GM21360 (cell line): ENCODE measurements at regions not wholly inside any gene's neighbourhood (a gene's known extent, or its start where the extent isn't known, plus 50 kb on each side); places are given as distances from the start of the nearest gene placed in this dataset.

Experiments
- ATAC-seq: cut with Tn5 transposase; IDR thresholded peaks from one replicate; pipeline ENCODE4 v1.9.1; 2021; ENCODE audit warnings: mild to moderate bottlenecking, moderate library complexity; ENCODE audit not compliant: unreplicated experiment

DNA sequence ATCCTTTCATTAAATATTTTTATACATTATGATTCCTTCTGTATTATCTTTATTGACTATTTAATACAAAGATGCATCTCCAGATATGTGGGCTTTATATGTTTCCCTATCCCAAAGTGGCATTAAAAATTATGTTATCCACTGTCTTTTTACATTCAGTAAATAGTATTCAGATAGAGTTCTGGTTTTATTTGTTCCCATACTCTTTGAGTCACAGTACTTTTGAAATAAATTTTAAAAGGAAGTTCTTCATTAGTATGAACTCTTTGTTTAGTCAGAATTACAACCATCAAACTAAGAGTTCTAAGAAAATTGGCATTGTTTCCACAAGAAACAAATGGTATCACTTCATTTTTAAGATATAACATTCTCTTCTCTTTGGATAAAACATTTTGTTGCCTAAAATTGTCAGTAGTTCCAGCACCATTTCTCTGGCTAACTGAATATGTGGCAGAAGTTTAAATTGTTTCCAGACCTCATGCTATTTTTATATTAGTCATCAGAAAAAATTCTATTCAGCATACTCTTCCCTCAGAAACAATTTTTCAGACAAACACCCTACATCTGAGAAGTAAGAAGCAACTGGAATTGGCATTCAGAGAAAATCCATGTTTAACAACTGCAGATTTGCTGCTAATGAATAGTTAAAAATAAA lies 88.5 kb upstream of the COL5A2 start:
- ATAC-seq = no peak

DNA sequence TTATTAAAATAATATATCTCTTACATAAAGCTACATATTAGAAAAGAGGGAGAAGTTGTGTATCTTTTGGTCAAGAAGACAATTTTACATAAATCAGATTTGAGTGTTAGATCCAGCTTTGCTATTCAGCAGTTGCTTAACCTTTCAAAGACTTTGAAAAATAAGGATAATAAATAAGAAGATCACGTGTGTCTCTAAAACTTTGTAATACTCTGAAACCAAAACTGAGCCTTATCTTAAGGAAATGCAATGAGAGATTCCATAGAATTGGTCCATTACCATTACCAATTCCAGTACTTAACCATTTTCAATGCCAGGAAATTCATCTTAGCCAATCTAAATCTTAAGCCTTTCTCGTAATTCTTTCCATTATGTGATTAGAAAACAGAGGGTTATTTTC lies 89.2 kb upstream of the COL5A2 start:
- no peak for ATAC-seq

DNA sequence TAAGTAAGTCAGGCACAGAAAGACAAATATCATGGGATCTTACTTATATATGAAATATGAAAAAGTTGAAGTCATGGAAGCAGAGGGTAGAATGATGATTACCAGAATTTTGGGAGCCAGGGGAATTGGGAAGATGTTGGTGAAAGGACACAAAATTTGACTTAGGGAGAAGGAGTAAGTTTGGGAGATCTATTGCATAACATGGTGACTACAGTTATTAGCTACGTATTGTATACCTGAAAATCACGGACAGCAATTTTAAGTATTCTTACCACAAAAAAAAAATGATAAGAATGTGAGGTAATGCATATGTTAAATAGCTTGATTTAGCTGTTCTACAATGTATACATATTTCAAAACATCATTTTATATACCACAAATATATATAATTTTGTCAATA lies 94.2 kb upstream of the COL5A2 start:
- ATAC-seq = no peak

DNA sequence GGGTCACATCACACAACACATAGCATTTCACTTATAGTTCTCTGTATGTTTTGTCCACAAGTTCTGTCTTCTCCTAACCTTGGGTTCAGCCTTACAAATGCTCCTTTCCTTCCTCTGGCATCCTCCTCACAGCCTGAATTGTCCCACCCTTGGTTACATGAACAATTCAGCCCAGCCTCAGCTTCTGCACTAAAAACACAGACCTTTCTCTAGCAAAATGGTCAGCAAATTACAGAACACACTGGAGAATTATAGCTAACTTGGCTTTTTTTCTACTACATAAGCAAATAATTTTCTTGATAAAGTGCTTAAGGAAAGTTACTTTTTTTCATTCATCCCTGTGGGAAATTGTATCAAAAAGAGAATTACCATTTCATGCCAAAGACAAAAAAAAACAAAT lies 94.8 kb upstream of the COL5A2 start:
- no peak for ATAC-seq

DNA sequence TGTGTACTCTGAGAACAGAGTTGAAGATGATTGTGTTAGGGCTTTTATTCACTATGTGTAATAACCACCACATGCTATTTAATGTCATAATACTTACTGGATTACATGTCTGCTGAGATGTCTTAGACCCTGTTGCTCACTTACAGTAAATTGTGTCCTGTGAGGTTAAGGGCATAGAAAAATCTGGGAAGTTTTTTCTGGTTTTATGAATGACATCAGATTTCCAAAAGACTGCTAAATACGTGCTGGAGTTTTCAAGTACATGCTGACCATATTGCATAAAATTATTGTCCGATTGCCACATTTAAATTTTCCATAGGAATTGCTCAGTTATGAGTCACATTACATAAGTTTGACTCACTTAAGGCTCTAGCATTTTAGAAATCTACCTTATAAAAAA lies 96.7 kb upstream of the COL5A2 start:
- no peak for ATAC-seq

DNA sequence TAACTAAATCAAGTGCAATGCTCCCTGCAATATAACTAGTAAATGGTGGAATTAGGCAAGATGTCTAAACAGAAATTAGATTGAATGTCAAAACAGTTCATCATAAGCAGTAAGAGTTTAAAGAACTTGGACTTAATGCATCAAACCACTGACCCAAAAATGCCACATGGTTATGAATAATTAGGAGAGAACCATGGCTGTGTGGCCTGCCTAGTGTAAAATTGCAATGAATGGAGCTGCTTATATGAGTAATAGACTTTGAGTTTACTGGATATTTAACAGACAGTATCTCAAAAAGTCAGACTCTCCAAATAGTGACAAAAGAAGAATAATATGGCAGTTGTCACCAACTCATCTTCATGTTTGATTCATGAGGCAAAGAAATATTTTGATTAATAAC lies 101.6 kb upstream of the COL5A2 start:
- no peak for ATAC-seq

DNA sequence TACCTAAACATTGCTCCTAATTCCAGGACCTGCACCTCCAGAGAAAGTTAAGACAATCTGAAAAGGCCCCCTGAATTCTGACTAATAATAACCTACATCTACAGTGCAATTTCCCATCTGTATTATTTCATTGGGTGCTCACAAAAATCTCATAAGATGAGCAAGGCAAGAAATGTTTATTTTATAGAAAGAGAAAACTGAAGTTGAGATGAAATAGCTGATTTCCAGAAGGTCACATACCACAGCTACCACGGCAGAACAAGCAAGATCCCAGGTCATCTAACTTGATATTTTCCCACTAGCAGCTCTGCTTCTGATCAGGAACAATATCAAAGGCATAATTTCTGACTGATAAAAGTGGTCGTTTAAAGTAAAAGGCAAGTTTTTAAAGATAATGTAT lies 105.8 kb upstream of the COL5A2 start:
- no peak for ATAC-seq

DNA sequence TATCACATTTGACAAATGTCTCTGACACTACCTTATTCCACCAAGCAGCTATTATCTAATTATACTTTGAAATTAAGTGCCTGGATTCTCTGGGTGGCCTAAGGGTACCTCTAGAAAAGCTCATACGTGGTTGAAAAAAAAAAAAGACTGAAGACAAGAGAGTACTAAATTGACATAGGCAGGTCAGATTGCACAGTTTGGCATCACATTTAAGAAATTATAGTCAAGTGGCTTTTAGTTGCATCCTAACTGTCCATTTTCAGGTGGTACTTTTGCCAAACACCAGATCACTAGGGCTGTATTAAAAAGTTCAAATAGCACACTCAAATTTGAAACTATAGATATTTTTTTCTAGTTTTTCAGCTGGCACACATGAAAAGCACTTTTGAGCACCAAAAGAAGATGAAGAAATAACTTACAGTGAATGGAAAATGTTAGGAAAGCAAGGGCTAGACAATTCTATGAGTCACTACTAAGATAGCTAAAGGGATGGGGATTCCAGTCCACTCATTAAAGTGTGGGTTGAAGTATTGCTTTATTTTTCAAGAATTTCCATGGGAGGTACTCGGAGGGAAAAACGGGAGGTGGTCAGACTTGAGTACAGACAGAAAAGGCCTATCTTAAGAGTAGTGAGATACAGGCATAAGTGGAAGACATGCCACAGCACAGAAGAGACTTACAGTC lies 106.5 kb upstream of the COL5A2 start:
- no peak for ATAC-seq

DNA sequence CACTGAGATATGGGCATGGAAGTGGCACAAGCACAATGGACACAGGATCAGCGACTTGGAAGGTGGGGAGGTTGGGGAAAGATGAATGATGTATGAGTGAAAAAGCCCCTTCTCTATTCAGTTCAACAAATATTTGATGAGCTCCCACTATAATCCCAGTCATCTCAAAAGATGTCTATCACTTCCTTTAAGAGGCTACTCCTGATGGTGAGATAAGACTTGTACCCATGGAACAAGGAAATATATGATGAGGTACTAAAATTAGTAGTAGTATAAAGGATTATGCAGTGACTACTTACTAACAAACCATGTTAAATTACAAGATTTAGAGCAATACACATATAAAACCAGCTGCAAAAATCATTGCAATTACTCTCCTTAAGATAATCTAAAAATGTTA lies 107.8 kb upstream of the COL5A2 start:
- ATAC-seq = no peak

DNA sequence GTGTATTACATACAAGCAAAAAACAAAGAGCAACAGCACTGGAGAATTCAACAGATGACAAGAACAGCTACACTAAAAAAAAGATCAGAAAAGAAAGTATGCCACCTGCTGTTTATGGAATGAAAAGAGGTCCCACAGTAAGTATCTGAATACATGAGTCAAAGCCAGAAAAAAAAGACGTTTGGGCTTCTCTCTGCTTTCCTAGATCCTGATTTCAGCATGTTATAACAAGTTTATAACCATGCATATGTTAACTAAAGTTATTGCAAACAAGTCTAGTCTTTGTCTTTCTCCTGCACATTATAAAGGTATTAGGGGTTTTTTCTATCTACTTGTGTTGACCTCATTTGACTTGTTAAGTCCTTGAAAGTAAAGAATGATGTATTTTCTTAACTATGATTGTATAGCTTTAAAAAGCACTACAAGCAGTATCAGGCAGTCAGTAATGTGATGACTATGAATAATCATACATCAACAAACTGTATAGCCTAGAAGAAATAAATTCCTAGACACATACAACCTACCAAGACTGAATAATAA lies 108.5 kb upstream of the COL5A2 start:
- peak; percentile 87 for ATAC-seq

DNA sequence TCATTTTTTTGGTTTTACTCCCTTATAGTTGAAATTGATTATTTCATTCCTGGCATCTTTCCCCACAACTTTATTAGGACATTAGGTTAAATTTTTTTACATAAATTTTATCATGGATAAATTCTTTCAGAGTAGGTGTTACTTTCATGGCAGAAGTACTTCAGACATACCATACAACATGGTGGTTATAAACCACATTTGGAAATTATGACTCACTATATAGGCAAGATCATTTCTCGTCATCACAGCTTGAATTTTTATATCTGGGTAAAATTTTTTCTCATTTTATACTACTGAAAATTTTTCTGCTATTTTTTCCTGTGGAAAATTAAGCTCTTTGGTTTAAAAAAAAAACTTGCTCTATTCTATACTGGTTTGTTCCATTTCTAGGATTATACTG lies 111.9 kb upstream of the COL5A2 start:
- ATAC-seq = no peak

DNA sequence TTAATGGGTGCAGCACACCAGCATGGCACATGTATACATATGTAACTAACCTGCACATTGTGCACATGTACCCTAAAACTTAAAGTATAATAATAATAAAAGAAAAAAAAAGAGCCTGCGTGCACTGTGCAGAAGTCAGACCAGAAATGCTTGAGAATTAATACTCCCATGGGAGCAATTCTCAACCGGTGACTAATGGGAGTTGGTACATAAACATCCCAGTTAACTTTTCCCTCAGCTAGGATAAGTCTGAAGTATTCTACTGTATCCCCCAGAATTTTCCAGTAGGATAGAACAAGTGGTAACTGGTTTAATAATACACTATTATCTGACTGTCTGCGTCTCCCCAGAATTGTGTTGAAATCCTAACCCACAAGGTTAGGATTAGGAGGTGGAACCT lies 113.6 kb upstream of the COL5A2 start:
- ATAC-seq = no peak

DNA sequence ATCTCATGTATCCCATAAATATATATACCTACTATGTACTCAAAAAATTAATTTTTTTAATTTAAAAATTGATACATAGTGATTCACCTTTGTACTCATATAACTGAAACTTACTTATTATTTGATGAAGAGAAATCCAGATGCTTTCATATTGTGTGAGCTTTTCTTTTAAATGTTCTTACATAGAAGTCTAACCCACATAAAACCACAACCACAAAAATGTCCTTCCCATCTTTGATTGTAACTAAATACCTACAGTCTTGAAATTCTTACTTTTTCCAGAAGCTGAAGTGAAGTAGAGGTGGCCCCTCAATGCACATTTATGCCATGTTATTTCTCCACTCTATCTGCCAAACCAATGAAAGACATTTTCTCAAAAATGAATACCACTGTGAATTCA lies 117.9 kb upstream of the COL5A2 start:
- ATAC-seq = no peak

DNA sequence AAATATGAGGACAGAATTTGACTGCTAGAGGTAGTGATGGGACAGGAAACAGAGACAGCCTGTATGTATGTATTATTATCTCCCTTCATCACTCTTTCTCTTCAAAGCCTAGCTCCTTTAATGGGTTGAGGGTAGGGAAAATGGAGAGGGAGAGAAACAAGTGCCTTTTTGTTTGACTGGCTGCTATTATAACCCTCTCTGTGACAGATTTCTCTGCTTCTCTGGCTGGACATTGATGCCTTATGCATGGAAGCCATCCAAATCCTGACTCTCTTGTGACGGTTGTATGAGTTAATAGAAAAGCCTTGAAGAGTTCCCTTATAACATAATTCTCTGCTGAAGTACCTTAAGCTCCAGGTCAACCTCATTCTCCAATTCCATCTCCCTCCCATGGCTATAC lies 118.5 kb upstream of the COL5A2 start:
- ATAC-seq = no peak

DNA sequence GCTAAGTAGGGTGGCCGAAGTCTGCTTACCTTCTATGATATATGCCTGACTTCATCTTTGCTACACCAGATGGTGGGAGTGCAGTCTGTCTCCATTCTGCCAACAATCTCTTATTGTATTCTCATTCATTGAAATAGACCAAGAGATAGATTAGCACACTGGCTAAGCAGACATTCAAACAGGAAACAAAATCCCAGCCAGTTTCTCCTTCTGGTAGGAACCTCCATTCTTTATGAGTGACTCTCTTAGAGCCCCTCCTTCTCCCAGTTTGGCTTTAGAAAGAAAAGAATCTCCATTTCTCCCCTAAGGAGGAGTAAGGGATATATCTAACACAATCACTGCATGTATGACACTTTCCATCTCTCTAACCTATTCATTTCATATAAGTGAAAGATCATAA lies 118.9 kb upstream of the COL5A2 start:
- no peak for ATAC-seq

DNA sequence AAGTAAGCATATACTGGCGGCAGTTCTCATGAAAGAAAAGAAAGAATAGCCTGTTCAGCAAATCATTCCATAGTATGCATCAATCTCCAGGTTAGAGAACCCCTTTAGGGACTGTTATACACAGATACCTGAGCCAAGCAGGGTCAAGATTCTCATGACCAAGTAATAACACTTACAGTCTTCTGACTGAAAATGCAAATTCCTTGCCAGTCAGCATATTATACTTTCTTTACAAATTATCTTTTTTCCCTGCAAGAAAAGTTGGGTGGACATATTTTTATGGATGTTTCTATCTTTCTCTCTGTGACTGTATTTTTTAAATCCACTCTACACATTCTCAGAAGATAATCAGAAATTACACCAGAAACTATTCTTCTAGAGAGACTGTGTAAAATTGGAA lies 120.4 kb upstream of the COL5A2 start:
- no peak for ATAC-seq

DNA sequence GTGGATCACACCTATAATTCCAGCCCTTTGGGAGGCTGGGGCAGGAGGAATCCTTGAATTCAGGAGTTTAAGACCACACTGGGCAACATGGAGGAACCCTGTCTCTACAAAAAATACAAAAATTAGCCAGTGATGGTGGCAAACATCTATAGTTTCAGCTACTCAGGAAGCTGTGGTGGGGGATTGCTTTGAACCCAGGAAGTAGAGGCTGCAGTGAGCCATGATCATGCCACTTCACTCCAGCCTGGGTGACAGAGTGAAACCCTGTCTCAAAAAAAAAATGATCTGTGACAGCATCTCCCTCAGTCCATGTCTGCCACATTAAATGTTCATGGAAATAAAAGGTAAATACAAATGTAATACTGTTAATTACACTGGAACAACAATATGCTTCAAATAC lies 121.4 kb upstream of the COL5A2 start:
- ATAC-seq = no peak

DNA sequence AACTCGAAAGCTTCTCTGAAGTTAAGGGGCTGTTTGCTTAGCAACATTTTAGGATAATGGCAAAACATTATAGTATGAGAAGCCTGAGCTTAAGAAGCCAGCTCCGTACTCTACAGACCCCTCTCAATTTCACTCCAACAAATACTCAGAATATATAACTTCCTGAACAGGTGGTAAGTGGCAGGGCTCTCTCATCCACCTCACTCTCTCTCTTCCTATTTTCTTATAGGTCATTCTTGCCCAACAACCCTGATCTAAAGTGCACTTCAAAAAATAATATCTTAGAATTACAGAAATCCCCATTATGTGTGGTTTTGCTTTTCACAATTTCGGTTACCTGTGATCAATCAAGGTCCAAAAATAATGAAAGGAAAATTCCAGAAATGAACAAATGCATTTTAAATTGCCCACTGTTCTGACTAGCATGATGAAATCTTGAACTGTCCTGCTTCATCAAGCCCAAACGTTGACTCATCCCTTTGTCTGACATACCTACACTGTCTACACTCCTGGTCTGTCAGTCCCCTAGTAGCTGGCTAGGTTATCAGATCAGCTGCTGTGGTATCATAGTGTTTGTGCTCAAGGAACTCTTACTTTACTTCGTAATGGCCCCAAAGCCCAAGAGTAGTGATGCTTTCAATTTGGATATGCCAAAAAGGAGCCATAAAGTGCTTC lies 122.8 kb upstream of the COL5A2 start:
- peak; percentile 47 for ATAC-seq

DNA sequence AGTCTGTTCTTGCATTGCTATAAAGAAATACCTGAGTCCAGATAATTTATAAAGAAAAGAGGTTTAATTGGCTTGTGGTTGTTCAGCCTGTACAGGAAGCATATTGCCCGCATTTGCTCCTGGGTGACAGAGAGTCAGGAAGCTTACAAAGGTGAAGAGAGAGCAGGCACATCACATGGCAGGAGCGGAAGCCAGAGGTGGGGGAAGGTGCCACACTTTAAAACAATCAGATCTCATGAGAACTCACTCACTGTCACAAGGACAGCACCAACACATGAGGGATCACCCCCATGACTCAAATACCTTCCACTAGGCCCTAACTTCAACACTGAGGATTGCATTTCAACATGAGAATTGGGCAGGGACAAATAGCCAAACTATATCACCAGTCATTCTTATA lies 124.8 kb upstream of the COL5A2 start:
- ATAC-seq = no peak

DNA sequence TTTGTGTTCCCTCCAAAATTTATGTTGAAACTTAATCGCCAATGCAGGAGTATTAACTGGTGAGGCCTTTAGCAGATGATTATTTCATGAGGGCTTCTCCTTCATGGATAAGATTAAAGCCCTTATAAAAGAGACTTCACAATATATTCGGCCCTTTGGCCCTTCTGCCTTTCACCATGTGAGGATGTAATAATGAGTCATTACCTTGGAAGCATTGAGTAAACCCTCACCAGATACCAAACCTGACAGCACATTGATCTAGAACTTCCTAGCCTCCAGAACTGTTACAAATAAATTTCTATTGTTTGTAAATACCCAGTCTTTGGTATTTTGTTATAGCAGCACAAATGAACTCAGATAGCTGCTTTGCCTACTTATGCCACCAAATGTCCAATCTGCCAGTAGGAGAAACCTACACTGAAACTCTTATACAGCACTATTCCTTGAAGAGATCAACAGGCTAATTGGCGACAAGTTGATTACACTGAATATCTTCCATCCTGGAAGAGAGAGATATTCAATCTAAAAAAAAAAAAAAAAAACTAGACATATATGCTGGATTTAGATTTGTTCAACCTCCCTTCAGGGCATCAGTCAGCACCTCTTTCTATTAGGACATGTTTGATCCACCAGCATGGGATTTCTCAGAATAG lies 125.9 kb upstream of the COL5A2 start:
- no peak for ATAC-seq

DNA sequence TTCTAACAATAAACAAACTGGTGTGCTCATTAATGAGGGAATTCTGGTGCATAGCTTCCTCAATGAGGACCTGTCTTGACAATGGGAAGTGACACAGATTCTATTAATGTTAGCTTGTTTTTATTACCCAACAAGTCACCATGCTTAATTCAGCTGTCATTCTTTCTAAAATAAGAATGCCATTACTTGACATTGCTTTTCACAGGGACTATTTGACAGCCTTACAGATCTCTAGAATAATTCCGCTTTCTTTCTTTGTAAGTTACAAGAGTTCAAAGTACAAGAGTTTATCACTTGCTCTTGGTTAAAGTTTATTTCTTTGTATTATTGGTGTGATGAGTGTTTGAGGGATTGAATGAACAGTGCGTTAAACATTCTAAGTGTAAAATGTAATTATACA lies 127.0 kb upstream of the COL5A2 start:
- no peak for ATAC-seq
